ENCODE measurements at regions not wholly inside any gene's neighbourhood (a gene's known extent, or its start where the extent isn't known, plus 50 kb on each side); places are given as distances from the start of the nearest gene placed in this dataset.

GRCh38 chr10:106520698-106521097, 643.8 kb downstream of the SORCS1 start:
- no peak for DNase-seq

DNA sequence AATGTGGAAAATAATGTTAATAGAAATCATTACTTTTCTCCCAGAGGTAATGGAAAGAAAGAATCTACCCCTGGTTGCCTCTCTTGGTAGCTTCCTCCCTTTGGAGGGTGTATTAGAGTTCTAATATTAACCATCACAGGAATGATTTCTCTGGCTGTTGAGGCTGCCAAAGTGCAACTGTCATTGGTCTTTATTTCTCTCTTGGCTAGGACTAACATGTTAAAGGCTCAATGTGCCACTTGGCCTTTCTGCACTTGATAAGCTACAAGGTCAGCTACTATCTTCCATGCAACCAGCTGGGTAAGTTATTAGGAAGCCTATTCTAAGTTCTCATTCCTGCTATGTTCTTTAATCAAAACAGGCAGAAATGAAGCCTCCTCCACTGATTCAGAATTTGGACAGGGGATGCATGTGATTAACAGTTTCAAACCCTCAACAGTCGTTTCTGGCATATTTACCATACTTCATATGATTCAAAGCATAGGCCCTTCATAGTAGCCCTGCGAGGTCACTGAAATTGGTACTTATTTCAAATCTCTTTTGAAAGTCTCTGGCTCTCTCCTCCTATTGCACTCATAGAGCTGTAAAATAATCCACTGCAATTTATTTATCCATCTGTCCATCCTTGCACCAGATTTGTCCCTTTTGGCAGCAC, 645.0 kb downstream of the SORCS1 start:
- no peak for DNase-seq

- DNase-seq = no peak
Measured at GRCh38 chr10:106515206-106515790, 649.2 kb downstream of the SORCS1 start.

DNA sequence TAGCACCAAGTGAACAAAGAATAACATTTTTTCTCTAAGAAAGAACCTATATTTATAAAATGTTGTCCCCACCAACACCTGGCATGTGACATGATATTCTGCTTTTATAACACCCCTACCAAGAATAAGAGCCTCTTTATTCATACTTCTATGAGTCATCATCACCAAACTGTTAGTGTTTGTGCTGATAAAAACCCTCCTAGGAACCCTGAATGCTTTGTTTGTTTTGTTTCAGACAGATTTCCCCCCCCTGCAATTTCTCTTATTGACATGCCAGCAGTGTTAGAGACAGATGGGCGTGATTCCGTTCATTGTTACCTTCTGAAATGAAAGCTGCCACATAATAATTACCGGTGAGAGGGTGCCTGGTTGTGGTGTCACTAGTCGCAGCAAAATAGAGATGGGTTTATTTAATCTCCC, 651.1 kb downstream of the SORCS1 start:
- no peak for DNase-seq

- DNase-seq = no peak
Measured at GRCh38 chr10:106511917-106512316, 652.6 kb downstream of the SORCS1 start.

- no peak for DNase-seq
Measured at GRCh38 chr10:106508950-106509349, 655.6 kb downstream of the SORCS1 start.

GRCh38 chr10:106506526-106507283, 657.8 kb downstream of the SORCS1 start:
- no peak for DNase-seq

GRCh38 chr10:106504536-106504935, 660.0 kb downstream of the SORCS1 start:
- DNase-seq = no peak

- DNase-seq = no peak
Measured at GRCh38 chr10:106502641-106503040, 661.9 kb downstream of the SORCS1 start.

- no peak for DNase-seq
Measured at GRCh38 chr10:106500925-106501525, 663.5 kb downstream of the SORCS1 start.

DNA sequence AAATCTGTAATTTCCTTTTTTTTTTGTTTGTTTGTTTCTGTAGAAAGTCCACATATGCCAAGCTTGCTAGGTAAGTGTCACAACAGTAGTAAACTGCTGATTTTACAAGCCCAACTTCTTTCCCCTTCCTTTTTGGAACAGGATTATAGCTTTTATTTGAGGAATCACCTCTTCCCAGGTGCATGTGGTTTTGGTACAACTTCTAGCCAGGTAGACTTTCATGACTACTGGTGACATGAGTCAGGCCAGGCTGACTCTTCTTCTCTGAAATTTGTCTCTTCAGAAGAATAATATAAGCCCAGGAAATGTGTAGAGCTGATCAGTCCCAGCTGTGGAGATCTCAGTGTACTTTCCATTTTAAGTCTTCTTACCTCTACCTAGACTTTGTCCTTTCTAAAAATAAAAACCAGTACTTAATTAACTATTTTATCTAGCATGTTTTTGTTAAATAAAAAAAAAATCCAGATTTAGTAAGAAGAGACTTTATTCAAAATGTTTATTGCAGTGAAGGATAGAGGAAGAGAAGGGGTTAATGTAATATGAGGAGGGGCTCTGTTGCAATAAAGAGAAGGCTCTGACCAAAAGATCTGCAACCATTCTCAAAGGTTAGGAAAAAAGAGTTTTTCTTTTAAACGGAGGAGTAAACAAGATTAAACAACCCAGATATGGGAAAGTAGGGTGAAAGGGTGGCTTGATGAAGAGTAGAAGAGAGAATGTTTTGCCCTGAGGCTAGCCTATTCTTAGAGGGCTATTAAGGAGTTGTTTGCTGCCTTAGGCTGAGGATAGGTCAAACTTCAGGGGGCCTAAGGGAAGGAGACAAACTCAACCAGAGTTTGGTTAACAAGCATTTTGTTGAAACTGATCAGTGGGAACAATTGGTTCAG, 664.2 kb downstream of the SORCS1 start:
- DNase-seq = no peak

DNA sequence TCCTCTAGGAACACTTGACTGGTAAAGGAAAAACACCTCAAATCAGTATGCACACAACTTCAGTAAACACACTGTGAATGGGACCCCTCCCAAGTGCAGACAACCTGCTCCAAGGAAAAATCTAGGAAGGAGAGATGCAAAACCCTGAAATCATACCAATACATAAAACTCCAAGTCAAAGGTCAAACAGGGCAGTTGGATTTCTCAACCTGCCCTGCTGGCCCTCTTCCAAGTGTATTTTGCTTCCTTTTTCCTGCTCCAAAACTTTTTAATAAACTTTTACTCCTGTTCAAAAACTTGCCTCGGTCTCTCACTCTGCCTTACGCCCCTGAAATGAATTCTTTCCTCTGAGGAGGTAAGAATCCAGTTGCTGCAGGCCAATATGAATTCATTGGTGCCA, 665.1 kb downstream of the SORCS1 start:
- DNase-seq = no peak

DNA sequence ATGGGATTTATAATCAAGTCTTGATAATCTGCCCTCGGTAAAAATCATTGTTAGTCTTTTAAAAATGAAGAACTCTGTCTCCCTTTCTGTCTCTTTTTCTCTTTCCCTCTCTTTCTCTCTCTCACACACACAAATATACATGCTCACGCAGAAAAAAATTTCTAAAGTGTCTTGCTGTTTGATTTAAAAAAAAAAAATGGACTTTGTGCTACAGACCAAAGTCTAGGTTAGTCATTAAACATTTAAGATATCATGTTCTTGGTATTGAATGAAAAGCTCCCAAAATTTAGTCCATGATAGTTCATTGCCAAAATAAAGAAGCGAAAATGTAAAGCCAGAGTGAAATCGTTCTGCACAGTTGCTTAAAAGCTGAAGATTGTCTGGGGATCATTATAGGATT, 665.8 kb downstream of the SORCS1 start:
- DNase-seq = no peak

DNA sequence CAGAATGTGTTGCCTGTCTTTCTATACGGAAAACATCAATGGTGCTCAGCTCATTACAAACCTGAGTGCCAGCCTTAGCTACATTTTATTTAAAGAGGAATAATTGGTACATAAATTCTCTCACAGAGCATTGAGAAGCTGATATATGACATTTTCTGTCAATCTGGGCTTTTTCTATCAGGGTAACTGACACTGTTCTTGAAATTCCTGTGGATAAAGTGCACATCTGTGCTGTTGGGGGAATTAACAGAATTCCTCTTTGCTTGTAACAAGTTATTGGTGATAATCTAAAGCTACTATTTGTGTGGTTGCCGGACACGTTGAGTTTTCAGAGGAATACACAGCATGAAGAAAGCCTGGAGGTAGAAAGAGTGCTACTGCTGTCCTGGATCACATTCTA, 668.6 kb downstream of the SORCS1 start:
- DNase-seq = no peak

DNA sequence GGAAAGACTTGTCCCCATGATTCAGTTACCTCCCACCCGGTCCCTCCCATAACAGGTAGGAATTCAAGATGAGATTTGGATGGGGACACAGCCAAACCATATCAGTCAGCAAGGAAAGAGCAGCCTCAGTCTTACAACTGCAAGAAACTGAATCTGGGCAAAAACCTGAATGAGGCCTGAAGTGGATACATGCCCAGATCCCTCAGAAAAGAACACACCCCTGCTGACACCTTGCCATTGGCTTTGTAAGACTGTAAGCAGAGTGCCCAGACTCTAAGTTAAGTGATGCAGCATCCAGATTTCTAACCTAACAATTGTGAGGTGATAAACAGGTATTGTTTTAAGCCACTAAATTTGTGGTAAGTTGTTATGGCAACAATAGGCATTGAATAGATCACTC, 670.8 kb downstream of the SORCS1 start:
- no peak for DNase-seq

- no peak for DNase-seq
Measured at GRCh38 chr10:106493226-106493625, 671.3 kb downstream of the SORCS1 start.

GRCh38 chr10:106487726-106488125, 676.8 kb downstream of the SORCS1 start:
- no peak for DNase-seq

GRCh38 chr10:106481598-106482275, 682.8 kb downstream of the SORCS1 start:
- no peak for DNase-seq

- no peak for DNase-seq
Measured at GRCh38 chr10:106479636-106480035, 684.9 kb downstream of the SORCS1 start.

GRCh38 chr10:106474876-106475275, 689.6 kb downstream of the SORCS1 start:
- DNase-seq = no peak

GRCh38 chr10:106473129-106473685, 691.3 kb downstream of the SORCS1 start:
- DNase-seq = no peak

DNA sequence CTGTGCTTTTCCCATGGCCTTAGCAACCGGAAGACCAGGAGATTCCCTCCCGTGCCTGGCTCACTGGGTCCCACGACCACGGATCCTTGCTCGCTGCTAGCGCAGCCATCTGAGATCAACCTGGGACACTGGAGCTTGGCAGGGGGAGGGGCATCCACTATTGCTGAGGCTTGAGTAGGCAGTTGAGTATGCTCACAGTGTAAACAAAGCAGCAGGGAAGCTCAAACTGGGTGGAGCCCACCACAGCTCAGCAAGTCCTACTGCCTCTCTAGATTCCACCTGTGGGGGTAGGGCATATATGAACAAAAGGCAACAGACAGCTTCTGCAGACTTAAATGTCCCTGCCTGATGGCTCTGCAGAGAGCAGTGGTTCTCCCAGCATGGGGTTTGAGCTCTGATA, 697.0 kb downstream of the SORCS1 start:
- no peak for DNase-seq
